GM23248 (cell line): ENCODE measurements at regions not wholly inside any gene's neighbourhood (a gene's known extent, or its start where the extent isn't known, plus 50 kb on each side); places are given as distances from the start of the nearest gene placed in this dataset.

Experiments
- DNase-seq: peaks from one replicate; pipeline ENCODE4 v3.0.0-alpha.2; 2015
- H2AFZ ChIP-seq: fragments of 200-600 bp; sonication (generic); 2 replicates; pipeline ENCODE4 v1.6.1; 2016; ENCODE audit warnings: antibody characterized with exemption
- H3F3A ChIP-seq: fragments of 200-600 bp; sonication (generic); 2 replicates; pipeline ENCODE4 v1.6.1; 2016; ENCODE audit warnings: mild to moderate bottlenecking, antibody characterized with exemption, mixed run types; ENCODE audit not compliant: insufficient read depth
- H3K27ac ChIP-seq: fragments of 200-600 bp; sonication (generic); 2 replicates; pipeline ENCODE4 v1.5.1; 2016; ENCODE audit warnings: mild to moderate bottlenecking
- H3K27me3 ChIP-seq: fragments of 200-600 bp; sonication (generic); replicated peaks from 2 replicates; pipeline ENCODE4 v1.6.1; 2016; ENCODE audit warnings: mild to moderate bottlenecking; ENCODE audit not compliant: insufficient read depth
- H3K36me3 ChIP-seq: fragments of 200-600 bp; sonication (generic); 2 replicates; pipeline ENCODE4 v1.6.1; 2016; ENCODE audit warnings: low read depth, mild to moderate bottlenecking
- H3K4me1 ChIP-seq: fragments of 200-600 bp; sonication (generic); 2 replicates; pipeline ENCODE4 v1.6.1; 2016; ENCODE audit warnings: mild to moderate bottlenecking; ENCODE audit not compliant: insufficient read depth
- H3K4me2 ChIP-seq: fragments of 200-600 bp; sonication (generic); one replicate; pipeline ENCODE4 v1.6.1; 2016; ENCODE audit warnings: mild to moderate bottlenecking; ENCODE audit not compliant: unreplicated experiment
- H3K4me3 ChIP-seq: fragments of 200-600 bp; sonication (generic); 2 replicates; pipeline ENCODE4 v1.5.1; 2016; ENCODE audit warnings: mild to moderate bottlenecking
- H3K79me2 ChIP-seq: fragments of 200-600 bp; sonication (generic); 2 replicates; pipeline ENCODE4 v1.6.1; 2016; ENCODE audit warnings: mild to moderate bottlenecking; ENCODE audit not compliant: insufficient read depth
- H3K9ac ChIP-seq: fragments of 200-600 bp; sonication (generic); 2 replicates; pipeline ENCODE4 v1.6.1; 2016; ENCODE audit warnings: mild to moderate bottlenecking
- H3K9me2 ChIP-seq: fragments of 200-600 bp; sonication (generic); 2 replicates; pipeline ENCODE4 v1.6.1; 2016; ENCODE audit warnings: mixed run types, mild to moderate bottlenecking, moderate library complexity; ENCODE audit not compliant: insufficient read depth
- H3K9me3 ChIP-seq: fragments of 200-600 bp; sonication (generic); one replicate; pipeline ENCODE4 v1.6.1; 2017; ENCODE audit warnings: low read depth
- H4K20me1 ChIP-seq: fragments of 200-600 bp; sonication (generic); 2 replicates; pipeline ENCODE4 v1.6.0; 2016; ENCODE audit not compliant: insufficient read depth
- EZH2 ChIP-seq: fragments of 200-600 bp; sonication (generic); IDR thresholded peaks from 2 replicates; pipeline ENCODE4 v1.6.1; 2018; ENCODE audit warnings: antibody characterized with exemption, mild to moderate bottlenecking; ENCODE audit not compliant: insufficient read depth, poor library complexity, severe bottlenecking
- EZH2phosphoT487 ChIP-seq: fragments of 200-600 bp; sonication (generic); IDR thresholded peaks from 2 replicates; pipeline ENCODE4 v1.6.1; 2018; ENCODE audit warnings: antibody characterized with exemption, moderate library complexity, mild to moderate bottlenecking, low read depth; ENCODE audit not compliant: insufficient read depth
- WGBS, 2 experiments: methylation state at CpG; one replicate each; pipeline ENCODE4 v1.1.6; 2015 to 2017; ENCODE audit warnings: low lambda C conversion rate in 2 of 2, low coverage in 1 of 2; ENCODE audit errors: missing lambda C conversion rate in 2 of 2; 5-methylcytosine and 5-hydroxymethylcytosine counted together
- in situ Hi-C: fragments of 300-500 bp; cut with MboI; formaldehyde crosslinking; loops from 2 replicates; pipeline ENCODE4 v1.15.0; 2020

- Histone ChIP-seq H4K20me1 (no peaks in the 10 kb centered on the region), H3K36me3 (no peaks in the 10 kb centered on the region), H3F3A (no peaks in the 10 kb centered on the region), H3K4me1 (no peaks in the 10 kb centered on the region), H3K9me3 (no peaks in the 10 kb centered on the region), H3K27me3 (no peaks in the 10 kb centered on the region), H3K4me2 (no peak overlapping the region), H3K9me2 (no peaks in the 10 kb centered on the region), H3K27ac (no peak overlapping the region), H2AFZ (no peak overlapping the region), H3K4me3 (no peak overlapping the region), H3K9ac (no peak overlapping the region), H3K79me2 (no peaks in the 10 kb centered on the region)
- no peak for DNase-seq
- in situ Hi-C loops: no loop called here
- no peak for TF ChIP-seq EZH2phosphoT487
- no peak for TF ChIP-seq EZH2
- 0 to 10% methylated on average over 1 of the region's 1 CpG for WGBS, 2 experiments
Observed at GRCh38 chr20:55229451-55229850, 754.1 kb downstream of the DOK5 start.

DNA sequence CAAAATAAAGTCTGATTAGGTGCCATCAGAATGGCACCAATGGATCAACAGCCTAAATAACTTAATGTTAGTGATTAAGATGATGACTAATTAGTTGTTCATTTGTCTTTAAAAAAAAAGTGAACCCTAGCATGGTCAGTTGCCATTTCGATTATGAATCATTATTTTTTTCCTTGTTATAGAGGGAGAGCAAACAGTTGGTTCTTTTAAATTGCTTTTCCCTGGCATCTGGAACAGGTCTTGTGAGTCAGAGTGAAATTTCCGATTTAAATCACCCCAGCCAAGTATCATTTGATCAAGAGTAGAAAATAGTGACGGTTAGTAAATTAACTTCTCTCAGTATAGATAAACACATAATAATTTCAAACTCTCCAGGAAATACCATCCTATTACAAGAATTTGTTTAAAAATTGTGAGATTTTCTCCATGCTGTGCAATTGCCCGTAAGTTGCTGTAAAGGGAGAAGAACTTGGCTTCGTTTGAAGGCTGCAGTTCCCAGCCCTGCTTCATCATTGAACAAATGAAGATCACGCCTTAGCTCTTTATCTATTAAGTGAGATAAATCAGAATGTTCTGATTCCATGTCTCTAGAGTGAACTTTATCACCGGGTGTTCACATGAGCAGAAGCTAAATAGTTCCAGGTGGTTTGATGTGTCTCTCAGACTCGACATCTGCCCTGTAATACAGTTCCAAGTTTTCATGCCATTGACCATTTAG, 741.3 kb downstream of the DOK5 start:
- no peaks in the 10 kb centered on the region for H3F3A ChIP-seq
- H3K9me2 ChIP-seq: no peaks in the 10 kb centered on the region
- H2AFZ ChIP-seq: no peak overlapping the region
- no peak overlapping the region for H3K4me3 ChIP-seq
- H3K79me2 ChIP-seq: no peaks in the 10 kb centered on the region
- in situ Hi-C loops: no loop called here
- no peaks in the 10 kb centered on the region for H3K4me1 ChIP-seq
- TF ChIP-seq EZH2phosphoT487 (no peak), EZH2 (no peak)
- no peak for DNase-seq
- H3K4me2 ChIP-seq: no peak overlapping the region
- H4K20me1 ChIP-seq: no peaks in the 10 kb centered on the region
- H3K36me3 ChIP-seq: no peaks in the 10 kb centered on the region
- no peak overlapping the region for H3K9ac ChIP-seq
- H3K9me3 ChIP-seq: no peaks in the 10 kb centered on the region
- 0 to 1% methylated on average over 8 of the region's 8 CpGs for WGBS, 2 experiments
- H3K27me3 ChIP-seq: no peaks in the 10 kb centered on the region
- H3K27ac ChIP-seq: no peak overlapping the region

DNA sequence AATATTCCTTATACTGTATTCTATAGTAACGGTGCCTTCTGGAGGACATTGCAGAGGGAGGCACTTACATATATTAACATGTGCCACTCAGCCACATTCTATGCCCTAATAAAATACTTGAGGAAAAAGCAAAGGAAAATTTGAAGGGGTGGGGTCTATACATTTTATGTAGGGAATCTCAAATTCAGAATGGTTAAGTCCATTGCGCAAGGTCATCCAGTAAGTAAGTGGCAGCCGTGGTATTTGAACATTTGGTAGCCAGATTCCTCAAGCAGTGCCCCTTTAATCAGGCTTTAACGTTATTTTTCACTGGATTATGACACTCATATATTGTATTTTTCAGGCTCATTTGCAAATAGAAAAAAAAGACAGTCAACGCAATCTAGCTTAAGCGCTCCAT, 738.3 kb downstream of the DOK5 start:
- no peaks in the 10 kb centered on the region for H3K4me1 ChIP-seq
- in situ Hi-C loops: no loop called here

GRCh38 chr20:55211481-55211880, 736.1 kb downstream of the DOK5 start:
- Histone ChIP-seq H3F3A (no peaks in the 10 kb centered on the region), H3K9ac (no peak overlapping the region), H2AFZ (no peak overlapping the region), H4K20me1 (no peaks in the 10 kb centered on the region), H3K79me2 (no peaks in the 10 kb centered on the region), H3K27me3 (no peaks in the 10 kb centered on the region), H3K4me1 (no peaks in the 10 kb centered on the region), H3K9me3 (no peaks in the 10 kb centered on the region), H3K27ac (no peak overlapping the region), H3K4me3 (no peak overlapping the region), H3K9me2 (no peaks in the 10 kb centered on the region), H3K4me2 (no peak overlapping the region), H3K36me3 (no peaks in the 10 kb centered on the region)
- TF ChIP-seq EZH2phosphoT487: no peak
- TF ChIP-seq EZH2: no peak
- in situ Hi-C loops: no loop called here
- DNase-seq: no peak
- WGBS, 2 experiments: 28 to 31% methylated on average over 6 of the region's 6 CpGs

More for the DNA sequence above, 738.3 kb downstream of the DOK5 start:
- DNase-seq: no peak
- Histone ChIP-seq H3K79me2 (no peaks in the 10 kb centered on the region), H3K9me3 (no peaks in the 10 kb centered on the region), H2AFZ (no peak overlapping the region), H3K4me2 (no peak overlapping the region), H3K9ac (no peak overlapping the region), H3K36me3 (no peaks in the 10 kb centered on the region), H3K9me2 (no peaks in the 10 kb centered on the region), H4K20me1 (no peaks in the 10 kb centered on the region), H3F3A (no peaks in the 10 kb centered on the region), H3K27me3 (no peaks in the 10 kb centered on the region), H3K4me3 (no peak overlapping the region), H3K27ac (no peak overlapping the region)
- TF ChIP-seq EZH2 (no peak), EZH2phosphoT487 (no peak)
- WGBS, 2 experiments: 53 to 60% methylated on average over 6 of the region's 6 CpGs

- TF ChIP-seq EZH2phosphoT487 (no peak), EZH2 (no peak)
- H3F3A ChIP-seq: no peaks in the 10 kb centered on the region
- no peaks in the 10 kb centered on the region for H3K79me2 ChIP-seq
- H3K9me2 ChIP-seq: no peaks in the 10 kb centered on the region
- no peak overlapping the region for H2AFZ ChIP-seq
- no peaks in the 10 kb centered on the region for H3K9me3 ChIP-seq
- no peak overlapping the region for H3K27ac ChIP-seq
- no peaks in the 10 kb centered on the region for H3K36me3 ChIP-seq
- H4K20me1 ChIP-seq: no peaks in the 10 kb centered on the region
- no peak overlapping the region for H3K9ac ChIP-seq
- H3K4me3 ChIP-seq: no peak overlapping the region
- H3K4me1 ChIP-seq: no peaks in the 10 kb centered on the region
- no peaks in the 10 kb centered on the region for H3K27me3 ChIP-seq
- in situ Hi-C loops: no loop called here
- no peak for DNase-seq
- H3K4me2 ChIP-seq: no peak overlapping the region
Observed at GRCh38 chr20:55205665-55206064, 730.3 kb downstream of the DOK5 start.
